Neuron (in vitro differentiated cells): ENCODE measurements at regions not wholly inside any gene's neighbourhood (a gene's known extent, or its start where the extent isn't known, plus 50 kb on each side); places are given as distances from the start of the nearest gene placed in this dataset.
A peak's percentile ranks its signal among the peaks of the same experiment; 100 is the strongest.

Experiments used
- H2AFZ ChIP-seq: one replicate; pipeline ENCODE4 v1.6.1; 2013; ENCODE audit warnings: low read depth, mild to moderate bottlenecking, inconsistent platforms, low read length, moderate library complexity
- H3K27me3 ChIP-seq: one replicate; pipeline ENCODE4 v1.6.1; 2013; ENCODE audit warnings: low read length; ENCODE audit not compliant: insufficient read depth
- H3K36me3 ChIP-seq: one replicate; pipeline ENCODE4 v1.6.1; 2013; ENCODE audit warnings: low read length; ENCODE audit not compliant: insufficient read depth
- H3K4me1 ChIP-seq: one replicate; pipeline ENCODE4 v1.6.1; 2013; ENCODE audit warnings: low read length; ENCODE audit not compliant: insufficient read depth
- H3K4me3 ChIP-seq: 2 replicates; pipeline ENCODE4 v1.5.1; 2013; ENCODE audit warnings: mild to moderate bottlenecking, low read length, moderate library complexity
- H3K9me3 ChIP-seq: one replicate; pipeline ENCODE4 v1.6.1; 2013; ENCODE audit warnings: low read length

DNA sequence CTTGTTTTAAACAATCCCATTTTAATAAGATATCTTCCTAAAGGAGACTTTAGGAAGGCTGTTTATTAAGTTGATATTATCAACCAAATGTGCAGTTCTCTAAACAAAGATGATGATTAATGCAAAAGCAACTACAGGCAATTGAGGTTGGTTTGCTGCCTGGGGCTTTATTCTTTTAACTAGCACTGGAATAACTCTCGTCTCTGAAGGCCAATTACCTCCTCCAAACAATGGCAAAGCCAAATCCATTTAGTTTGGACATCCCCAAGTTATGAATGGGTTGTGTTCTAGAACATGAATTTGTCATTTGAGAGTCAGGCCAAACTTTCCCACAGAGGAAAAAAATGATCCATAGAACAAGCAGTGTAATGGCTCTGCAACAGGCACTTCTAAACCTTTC, 114.1 kb downstream of the SLC16A9 start:
- peaks cover 5% of the 10 kb centered on the region for H3K27me3 ChIP-seq
- no peaks in the 10 kb centered on the region for H3K4me1 ChIP-seq
- H3K4me3 ChIP-seq: no peak overlapping the region
- H3K9me3 ChIP-seq: no peaks in the 10 kb centered on the region
- no peaks in the 10 kb centered on the region for H3K36me3 ChIP-seq
- H2AFZ ChIP-seq: no peak overlapping the region

- Histone ChIP-seq H3K36me3 (no peaks in the 10 kb centered on the region), H3K9me3 (no peaks in the 10 kb centered on the region), H2AFZ (no peak overlapping the region), H3K27me3 (peaks cover 5% of the 10 kb centered on the region), H3K4me3 (no peak overlapping the region), H3K4me1 (no peaks in the 10 kb centered on the region)
These were observed 115.9 kb downstream of the SLC16A9 start for GRCh38 chr10:59593768-59594167.

DNA sequence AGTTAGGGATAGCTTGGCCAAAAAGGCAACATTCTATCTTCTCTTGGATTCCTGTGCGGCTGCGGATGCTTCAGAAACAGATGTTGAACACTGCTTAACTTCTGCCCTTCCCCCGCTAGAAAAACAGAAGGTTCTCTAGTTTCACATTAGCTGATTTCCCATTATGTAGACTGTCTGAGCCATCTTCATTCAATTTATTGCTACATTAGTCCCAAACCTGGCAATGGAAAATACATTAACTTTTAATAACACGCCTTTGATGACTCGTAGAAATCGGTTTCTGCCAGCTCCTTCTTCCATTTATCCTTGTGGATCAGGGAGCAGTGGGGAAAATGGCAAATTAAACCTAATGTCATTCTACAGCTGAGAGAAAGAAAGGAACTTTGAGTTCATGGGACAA, 119.9 kb downstream of the SLC16A9 start:
- Histone ChIP-seq H3K27me3 (peaks cover 5% of the 10 kb centered on the region), H3K4me3 (no peak overlapping the region), H3K9me3 (no peaks in the 10 kb centered on the region), H3K4me1 (no peaks in the 10 kb centered on the region), H2AFZ (no peak overlapping the region), H3K36me3 (no peaks in the 10 kb centered on the region)

- Histone ChIP-seq H3K4me3 (no peak overlapping the region), H3K9me3 (no peaks in the 10 kb centered on the region), H3K4me1 (no peaks in the 10 kb centered on the region), H2AFZ (peak overlapping the region; percentile 10), H3K27me3 (peaks cover 5% of the 10 kb centered on the region), H3K36me3 (no peaks in the 10 kb centered on the region)
These were observed 120.9 kb downstream of the SLC16A9 start for GRCh38 chr10:59588791-59589190.

GRCh38 chr10:59587756-59588140, 121.9 kb downstream of the SLC16A9 start:
- Histone ChIP-seq H3K36me3 (no peaks in the 10 kb centered on the region), H2AFZ (no peak overlapping the region), H3K4me3 (no peak overlapping the region), H3K4me1 (no peaks in the 10 kb centered on the region), H3K27me3 (peaks cover 3% of the 10 kb centered on the region), H3K9me3 (no peaks in the 10 kb centered on the region)

GRCh38 chr10:59587083-59587755, 122.4 kb downstream of the SLC16A9 start:
- no peaks in the 10 kb centered on the region for H3K27me3 ChIP-seq

DNA sequence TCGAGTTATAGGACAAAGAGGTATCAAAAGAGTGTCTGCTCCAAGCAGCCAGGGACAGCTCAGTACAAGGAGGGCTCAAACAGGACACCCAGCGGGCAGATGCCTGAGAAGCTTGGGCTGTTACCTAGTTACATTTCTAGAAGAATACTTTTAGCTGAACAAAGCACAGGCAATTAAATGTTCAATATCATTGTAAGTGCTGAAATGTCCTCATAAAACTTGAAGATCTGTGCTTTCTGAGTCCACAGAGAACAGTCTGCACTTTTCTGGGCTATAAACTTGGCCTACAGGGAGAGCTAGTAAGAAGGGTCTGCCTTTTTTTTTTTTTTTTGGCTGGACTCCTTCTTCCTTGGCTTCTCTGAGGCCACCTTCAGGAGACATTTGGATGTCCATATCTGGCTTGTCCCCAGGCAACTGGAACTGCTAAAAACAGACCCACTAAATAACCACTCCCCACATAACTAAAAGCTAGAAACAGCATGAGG, 123.2 kb downstream of the SLC16A9 start:
- H3K9me3 ChIP-seq: no peaks in the 10 kb centered on the region
- no peak overlapping the region for H2AFZ ChIP-seq
- no peaks in the 10 kb centered on the region for H3K27me3 ChIP-seq
- peaks cover 2% of the 10 kb centered on the region for H3K4me1 ChIP-seq
- H3K4me3 ChIP-seq: no peak overlapping the region
- no peaks in the 10 kb centered on the region for H3K36me3 ChIP-seq

More at GRCh38 chr10:59587083-59587755, 122.4 kb downstream of the SLC16A9 start:
- Histone ChIP-seq H3K9me3 (no peaks in the 10 kb centered on the region), H2AFZ (no peak overlapping the region), H3K4me1 (peaks cover under 1% of the 10 kb centered on the region), H3K4me3 (no peak overlapping the region), H3K36me3 (no peaks in the 10 kb centered on the region)

- Histone ChIP-seq H3K4me1 (peaks cover 2% of the 10 kb centered on the region), H3K27me3 (no peaks in the 10 kb centered on the region), H2AFZ (no peak overlapping the region), H3K4me3 (no peak overlapping the region), H3K36me3 (no peaks in the 10 kb centered on the region), H3K9me3 (no peaks in the 10 kb centered on the region)
These were observed 124.5 kb downstream of the SLC16A9 start for GRCh38 chr10:59585046-59585700.

DNA sequence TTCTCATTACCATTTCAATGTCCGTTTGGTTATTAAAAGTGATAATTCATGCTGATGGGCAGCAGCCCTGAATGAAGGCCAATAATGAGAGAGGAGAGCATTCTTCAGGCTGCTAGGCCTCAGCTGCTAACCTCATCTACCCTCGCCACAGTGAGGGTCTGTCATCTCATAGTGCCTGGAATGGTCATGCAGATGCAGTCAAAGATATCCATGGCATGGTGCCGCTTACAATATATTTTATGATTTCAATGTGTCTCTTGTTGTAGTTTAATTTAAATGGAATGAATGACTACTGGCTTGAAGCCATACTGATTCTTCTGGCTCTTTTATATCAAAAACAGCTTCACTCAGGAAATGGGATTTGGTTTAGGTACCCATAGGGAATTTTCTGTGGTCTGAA, 126.9 kb downstream of the SLC16A9 start:
- Histone ChIP-seq H3K36me3 (no peaks in the 10 kb centered on the region), H3K4me1 (peaks cover 2% of the 10 kb centered on the region), H3K27me3 (no peaks in the 10 kb centered on the region), H3K4me3 (no peak overlapping the region), H2AFZ (no peak overlapping the region), H3K9me3 (no peaks in the 10 kb centered on the region)

DNA sequence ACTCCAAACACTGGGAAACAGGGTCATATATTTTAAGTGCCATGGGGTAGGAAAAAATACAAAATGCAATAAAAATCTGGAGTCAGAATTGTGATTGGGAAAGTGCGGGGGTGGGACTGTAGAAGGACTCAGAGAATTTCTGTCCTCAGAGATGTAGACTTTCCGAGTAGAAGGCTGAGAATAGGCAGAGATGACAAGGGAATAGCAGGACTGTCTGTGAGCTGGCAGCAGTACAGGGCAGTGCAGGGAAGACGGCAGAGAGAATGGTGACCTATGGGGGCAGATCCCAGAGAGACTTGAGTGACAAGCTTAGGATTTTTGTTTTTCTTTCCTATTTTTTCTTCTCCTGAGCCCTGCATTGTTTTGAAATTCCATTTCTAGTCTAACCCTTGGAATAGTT, 127.6 kb downstream of the SLC16A9 start:
- Histone ChIP-seq H3K9me3 (no peaks in the 10 kb centered on the region), H3K27me3 (no peaks in the 10 kb centered on the region), H3K4me1 (peaks cover 2% of the 10 kb centered on the region), H3K36me3 (no peaks in the 10 kb centered on the region), H2AFZ (no peak overlapping the region), H3K4me3 (no peak overlapping the region)

DNA sequence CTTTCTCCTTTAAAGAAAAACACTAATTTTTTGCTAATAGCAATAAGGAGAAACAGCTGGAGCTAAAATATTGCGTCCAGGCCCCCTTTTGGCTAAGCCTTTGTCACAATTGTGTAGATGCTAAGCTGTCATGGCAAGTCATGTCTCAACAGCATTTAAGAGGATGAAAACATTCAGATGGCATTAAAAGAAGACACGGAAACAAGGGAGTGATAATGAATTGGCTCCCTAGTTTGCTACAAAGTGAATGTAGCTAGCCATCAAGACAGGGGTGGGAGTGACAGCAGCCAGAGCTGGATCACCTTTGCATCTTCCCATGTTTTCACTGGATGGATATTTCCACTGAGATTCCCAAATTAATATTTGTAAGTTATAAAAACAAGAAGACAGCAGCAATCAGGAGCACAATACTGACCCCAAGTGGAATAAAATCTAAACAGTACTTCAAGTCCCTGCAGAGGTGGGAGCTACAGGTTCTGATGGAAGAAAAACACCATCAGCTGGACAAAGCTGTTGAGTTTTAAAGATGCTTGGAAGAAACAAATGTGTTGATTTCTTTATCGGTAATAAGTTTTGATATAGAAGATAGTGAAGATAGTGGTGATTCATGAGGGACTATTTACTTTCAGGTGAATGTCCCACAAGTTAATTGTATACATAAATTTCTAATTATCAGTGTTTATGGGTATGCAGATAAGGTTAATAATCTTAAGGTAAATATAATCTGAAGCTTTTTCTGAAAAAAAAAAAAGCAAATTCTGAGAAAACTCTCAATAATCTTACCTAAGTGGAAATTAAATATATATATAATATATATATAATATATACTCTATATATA, 129.4 kb downstream of the SLC16A9 start:
- Histone ChIP-seq H3K36me3 (no peaks in the 10 kb centered on the region), H2AFZ (no peak overlapping the region), H3K4me3 (no peak overlapping the region), H3K27me3 (no peaks in the 10 kb centered on the region), H3K4me1 (peaks cover 8% of the 10 kb centered on the region), H3K9me3 (no peaks in the 10 kb centered on the region)

GRCh38 chr10:59578741-59579140, 130.9 kb downstream of the SLC16A9 start:
- Histone ChIP-seq H3K4me1 (peaks cover 8% of the 10 kb centered on the region), H3K27me3 (no peaks in the 10 kb centered on the region), H3K9me3 (no peaks in the 10 kb centered on the region), H3K36me3 (no peaks in the 10 kb centered on the region), H3K4me3 (no peak overlapping the region), H2AFZ (no peak overlapping the region)

GRCh38 chr10:59577984-59578383, 131.7 kb downstream of the SLC16A9 start:
- Histone ChIP-seq H3K36me3 (no peaks in the 10 kb centered on the region), H2AFZ (no peak overlapping the region), H3K4me3 (no peak overlapping the region), H3K9me3 (no peaks in the 10 kb centered on the region), H3K27me3 (no peaks in the 10 kb centered on the region), H3K4me1 (peaks cover 8% of the 10 kb centered on the region)
